Glutamatergic neuron (in vitro differentiated cells): ENCODE measurements at regions not wholly inside any gene's neighbourhood (a gene's known extent, or its start where the extent isn't known, plus 50 kb on each side); places are given as distances from the start of the nearest gene placed in this dataset.
"Not testable (repeated sequence)": the region's sequence is repeated elsewhere in the genome, so short reads cannot be mapped to it uniquely, and the experiment has no call there.

Experiments used
- DNase-seq: peaks from one replicate; pipeline ENCODE4 v3.0.0; 2022
- H3K27ac Mint-ChIP-seq: one replicate; pipeline ENCODE4 v1.8.0; 2020; ENCODE audit warnings: mild to moderate bottlenecking, mixed read lengths, inconsistent platforms; ENCODE audit not compliant: unreplicated experiment
- H3K27me3 Mint-ChIP-seq: one replicate; pipeline ENCODE4 v1.8.0; 2020; ENCODE audit warnings: mild to moderate bottlenecking, moderate library complexity, mixed read lengths, inconsistent platforms; ENCODE audit not compliant: unreplicated experiment
- H3K36me3 Mint-ChIP-seq: one replicate; pipeline ENCODE4 v1.8.0; 2020; ENCODE audit warnings: mild to moderate bottlenecking, mixed read lengths, inconsistent platforms; ENCODE audit not compliant: unreplicated experiment
- H3K4me1 Mint-ChIP-seq: one replicate; pipeline ENCODE4 v1.8.0; 2020; ENCODE audit warnings: mild to moderate bottlenecking, low read depth, mixed read lengths, inconsistent platforms; ENCODE audit not compliant: unreplicated experiment
- H3K4me3 Mint-ChIP-seq: one replicate; pipeline ENCODE4 v1.8.0; 2020; ENCODE audit warnings: mild to moderate bottlenecking, mixed read lengths, inconsistent platforms; ENCODE audit not compliant: unreplicated experiment
- H3K9me3 Mint-ChIP-seq: one replicate; pipeline ENCODE4 v1.8.0; 2020; ENCODE audit warnings: mild to moderate bottlenecking, moderate library complexity, mixed read lengths, inconsistent platforms; ENCODE audit not compliant: unreplicated experiment
- TF ChIP-seq, protein P1 (sequence below): fragments of 200-600 bp; sonication (generic); IDR thresholded peaks from one replicate; pipeline ENCODE4 v1.5.0; 2021; ENCODE audit not compliant: partially characterized antibody, unreplicated experiment

DNA sequence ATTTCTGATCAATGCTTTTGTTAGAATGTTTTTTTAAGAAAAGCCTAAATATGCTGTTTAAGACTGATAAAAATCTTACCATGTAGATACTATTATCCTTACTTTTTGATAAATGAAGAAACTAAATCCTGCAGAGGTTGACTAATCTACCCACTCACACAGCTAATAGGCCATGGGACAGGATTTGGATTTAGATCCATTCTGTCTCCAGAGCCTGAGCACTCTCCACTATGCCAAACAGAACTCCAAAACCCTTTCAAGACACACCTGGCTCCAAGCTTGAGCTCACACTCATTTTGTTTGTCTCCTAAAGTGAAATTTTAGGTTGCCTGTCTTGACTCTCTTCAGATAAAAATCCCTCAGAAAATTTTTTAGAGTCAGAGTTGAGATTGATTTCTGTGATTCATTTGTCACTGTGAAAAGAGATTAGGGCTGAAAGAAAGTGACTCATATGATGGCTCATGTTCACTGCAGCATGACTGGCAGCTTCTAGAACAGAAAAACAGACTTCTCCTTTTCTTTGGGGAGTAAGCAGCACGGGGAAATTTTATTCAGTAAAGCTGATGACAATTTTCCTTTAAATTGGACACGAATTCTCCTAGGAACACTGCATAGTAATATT lies 132.3 kb upstream of the POT1 start:
- TF ChIP-seq, protein P1, sequence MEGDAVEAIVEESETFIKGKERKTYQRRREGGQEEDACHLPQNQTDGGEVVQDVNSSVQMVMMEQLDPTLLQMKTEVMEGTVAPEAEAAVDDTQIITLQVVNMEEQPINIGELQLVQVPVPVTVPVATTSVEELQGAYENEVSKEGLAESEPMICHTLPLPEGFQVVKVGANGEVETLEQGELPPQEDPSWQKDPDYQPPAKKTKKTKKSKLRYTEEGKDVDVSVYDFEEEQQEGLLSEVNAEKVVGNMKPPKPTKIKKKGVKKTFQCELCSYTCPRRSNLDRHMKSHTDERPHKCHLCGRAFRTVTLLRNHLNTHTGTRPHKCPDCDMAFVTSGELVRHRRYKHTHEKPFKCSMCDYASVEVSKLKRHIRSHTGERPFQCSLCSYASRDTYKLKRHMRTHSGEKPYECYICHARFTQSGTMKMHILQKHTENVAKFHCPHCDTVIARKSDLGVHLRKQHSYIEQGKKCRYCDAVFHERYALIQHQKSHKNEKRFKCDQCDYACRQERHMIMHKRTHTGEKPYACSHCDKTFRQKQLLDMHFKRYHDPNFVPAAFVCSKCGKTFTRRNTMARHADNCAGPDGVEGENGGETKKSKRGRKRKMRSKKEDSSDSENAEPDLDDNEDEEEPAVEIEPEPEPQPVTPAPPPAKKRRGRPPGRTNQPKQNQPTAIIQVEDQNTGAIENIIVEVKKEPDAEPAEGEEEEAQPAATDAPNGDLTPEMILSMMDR, result no peak
- Mint-ChIP-seq H3K4me3 (peak overlapping the region; percentile 34), H3K27me3 (peaks cover 7% of the 10 kb centered on the region), H3K27ac (peak overlapping the region; percentile 99), H3K4me1 (peaks cover 36% of the 10 kb centered on the region), H3K36me3 (no peaks in the 10 kb centered on the region), H3K9me3 (peaks cover 3% of the 10 kb centered on the region)
- no peak for DNase-seq

DNA sequence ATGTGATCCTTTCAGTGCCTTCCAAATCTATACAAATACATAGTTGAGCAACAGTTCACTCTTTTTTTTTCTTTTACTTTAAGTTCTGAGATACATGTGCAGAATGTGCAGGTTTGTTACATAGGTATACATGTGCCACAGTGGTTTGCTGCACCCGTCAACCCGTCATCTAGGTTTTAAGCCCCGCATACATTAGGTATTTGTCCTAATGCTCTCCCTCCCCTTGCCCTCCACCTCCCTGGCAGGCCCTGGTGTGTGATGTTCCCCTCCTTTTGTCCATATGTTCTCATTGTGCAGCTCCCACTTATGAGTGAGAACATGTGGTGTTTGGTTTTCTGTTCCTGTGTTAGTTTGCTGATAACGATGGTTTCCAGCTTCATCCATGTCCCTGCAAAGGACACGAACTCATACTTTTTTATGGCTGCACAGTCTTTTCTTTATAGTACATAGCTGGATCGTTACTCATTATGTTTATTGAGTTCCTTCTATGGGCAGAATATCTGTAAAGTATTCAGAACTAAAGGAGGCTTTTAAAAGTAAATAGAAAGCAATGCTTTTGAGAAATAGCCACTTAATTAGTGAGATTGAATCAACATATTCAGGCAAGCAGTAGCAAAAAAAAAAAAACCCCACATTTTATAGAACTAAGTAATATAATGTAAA lies 131.6 kb upstream of the POT1 start:
- Mint-ChIP-seq H3K4me1 (peaks cover 36% of the 10 kb centered on the region), H3K4me3 (peak overlapping the region; percentile 79), H3K27ac (peak overlapping the region; percentile 99)
- DNase-seq, result peak; percentile 28
- H3K9me3 Mint-ChIP-seq, H3K27me3 Mint-ChIP-seq, H3K36me3 Mint-ChIP-seq: not testable (repeated sequence)

DNA sequence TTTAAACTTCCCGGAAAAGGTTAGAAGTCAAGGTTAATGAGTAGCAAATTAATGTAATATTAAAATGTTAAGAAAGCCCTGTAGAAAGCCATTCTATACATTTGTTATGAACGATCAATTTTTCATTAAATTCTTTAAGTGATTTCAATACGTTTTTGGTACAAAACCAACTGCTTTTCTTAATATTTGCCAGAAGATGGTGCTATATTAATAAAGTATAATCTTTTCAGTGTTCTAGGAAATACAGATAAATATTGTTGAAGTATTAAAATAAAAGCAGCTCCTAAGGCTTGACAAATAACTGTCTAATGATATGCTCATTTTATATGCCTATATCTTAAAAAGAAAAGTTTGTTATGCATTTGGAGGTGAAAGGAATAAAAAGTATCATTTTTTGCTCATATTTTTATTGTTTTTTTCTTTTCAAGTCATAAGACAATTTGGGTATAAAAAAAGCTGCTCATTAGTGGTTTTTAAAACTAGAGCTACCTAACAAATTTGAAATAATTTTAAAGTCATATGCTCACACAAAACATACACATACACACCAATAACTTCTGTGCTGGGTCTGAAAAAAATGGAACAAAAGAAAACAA lies 130.3 kb upstream of the POT1 start:
- Mint-ChIP-seq H3K27ac (no peak overlapping the region), H3K27me3 (peaks cover 7% of the 10 kb centered on the region), H3K4me3 (no peak overlapping the region), H3K36me3 (no peaks in the 10 kb centered on the region), H3K4me1 (peaks cover 36% of the 10 kb centered on the region), H3K9me3 (peaks cover 3% of the 10 kb centered on the region)
- DNase-seq, result no peak
- TF ChIP-seq, protein P1, result peak; percentile 45

DNA sequence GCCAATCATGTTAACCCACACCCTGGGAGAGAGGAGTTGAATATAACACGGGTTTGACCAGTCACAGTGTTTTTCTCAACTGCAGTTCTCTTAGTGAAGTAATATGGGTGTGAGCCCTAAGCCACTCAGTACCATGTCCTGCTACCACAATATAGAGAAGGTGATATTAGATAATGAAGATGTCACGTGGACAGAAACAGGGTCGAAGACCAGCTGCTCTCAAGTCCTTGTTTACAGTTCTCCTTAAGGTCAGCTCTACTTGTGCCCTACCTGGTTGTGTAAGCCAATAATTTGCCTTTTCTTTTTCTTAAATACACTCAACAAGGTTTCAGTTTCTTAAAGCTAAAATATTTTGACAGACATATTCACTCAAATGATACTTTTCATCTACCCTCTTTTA lies 128.3 kb upstream of the POT1 start:
- DNase-seq, result no peak
- H3K4me1 Mint-ChIP-seq, result peaks cover 32% of the 10 kb centered on the region
- no peak overlapping the region for H3K4me3 Mint-ChIP-seq
- H3K36me3 Mint-ChIP-seq, result no peaks in the 10 kb centered on the region
- H3K27ac Mint-ChIP-seq, result peak overlapping the region; percentile 1
- peaks cover 7% of the 10 kb centered on the region for H3K27me3 Mint-ChIP-seq
- peaks cover 3% of the 10 kb centered on the region for H3K9me3 Mint-ChIP-seq
- TF ChIP-seq, protein P1, result no peak

DNA sequence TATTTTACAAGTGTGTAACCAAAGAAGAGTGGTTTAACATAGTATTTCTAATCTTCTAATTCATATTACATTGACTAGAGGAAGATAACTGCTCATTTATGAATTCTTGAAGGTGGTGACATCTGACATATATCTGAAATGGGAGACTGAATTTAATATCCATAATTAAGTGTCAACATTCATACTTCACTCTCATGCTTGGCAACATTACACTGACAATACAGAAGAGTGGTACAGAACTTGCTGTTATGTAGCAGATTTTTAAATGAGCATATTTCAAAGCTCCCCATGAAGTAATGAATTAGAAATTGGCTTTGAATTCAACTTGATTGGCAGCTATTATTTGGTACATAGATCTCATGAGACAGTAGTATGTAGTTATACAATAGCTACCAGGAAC lies 125.8 kb upstream of the POT1 start:
- DNase-seq, result no peak
- Mint-ChIP-seq H3K4me1 (peaks cover 11% of the 10 kb centered on the region), H3K36me3 (no peaks in the 10 kb centered on the region), H3K27me3 (no peaks in the 10 kb centered on the region), H3K4me3 (no peak overlapping the region), H3K9me3 (no peaks in the 10 kb centered on the region), H3K27ac (no peak overlapping the region)
- TF ChIP-seq, protein P1, result no peak
